GM12873 (cell line): ENCODE measurements at regions not wholly inside any gene's neighbourhood (a gene's known extent, or its start where the extent isn't known, plus 50 kb on each side); places are given as distances from the start of the nearest gene placed in this dataset.

Experiments
- TF ChIP-seq, protein P1 (sequence below): IDR thresholded peaks from 2 replicates; pipeline ENCODE4 v1.5.1; 2012; ENCODE audit warnings: low read depth, mild to moderate bottlenecking, moderate library complexity, low read length, control low read depth; ENCODE audit not compliant: insufficient read depth; ENCODE audit errors: missing control alignments

DNA sequence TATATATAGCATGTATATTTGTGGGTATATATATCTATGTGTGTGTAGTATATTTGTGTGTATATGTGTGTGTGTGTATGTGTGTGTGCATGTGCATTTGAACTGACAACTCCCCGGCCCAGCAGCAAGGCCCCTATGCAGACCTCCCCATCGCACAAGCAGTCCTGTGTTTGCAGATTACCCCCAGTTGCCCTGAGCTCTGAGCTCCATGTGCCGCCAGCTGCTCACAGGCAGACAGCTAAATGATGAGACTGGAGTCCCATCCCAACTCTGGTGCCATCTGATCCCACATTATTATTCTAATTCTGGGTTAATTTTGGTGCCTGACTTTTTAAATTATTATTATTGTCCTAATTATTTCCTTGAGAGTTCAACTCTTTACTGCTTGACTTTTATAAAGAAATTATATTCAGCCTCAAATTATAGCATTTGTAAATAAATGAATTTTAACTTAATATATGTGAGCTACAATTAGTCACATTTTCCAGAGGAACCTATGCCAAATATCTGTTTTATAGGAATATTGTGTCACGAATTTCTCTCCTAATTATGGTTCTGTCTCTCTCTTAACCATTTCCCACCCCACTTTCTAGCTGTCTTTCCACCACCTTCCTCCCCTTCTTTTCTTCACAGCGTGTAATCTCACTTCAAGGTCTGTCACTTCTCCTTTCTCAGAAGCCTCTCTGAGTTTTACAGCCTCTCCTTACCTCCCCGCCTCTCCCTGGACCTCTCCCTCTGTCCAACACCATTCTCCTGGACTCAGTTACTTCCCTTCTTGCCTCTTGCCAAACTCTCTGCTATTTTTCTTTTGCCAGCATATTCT, 90.6 kb upstream of the SYNDIG1 start:
- TF ChIP-seq, protein P1, sequence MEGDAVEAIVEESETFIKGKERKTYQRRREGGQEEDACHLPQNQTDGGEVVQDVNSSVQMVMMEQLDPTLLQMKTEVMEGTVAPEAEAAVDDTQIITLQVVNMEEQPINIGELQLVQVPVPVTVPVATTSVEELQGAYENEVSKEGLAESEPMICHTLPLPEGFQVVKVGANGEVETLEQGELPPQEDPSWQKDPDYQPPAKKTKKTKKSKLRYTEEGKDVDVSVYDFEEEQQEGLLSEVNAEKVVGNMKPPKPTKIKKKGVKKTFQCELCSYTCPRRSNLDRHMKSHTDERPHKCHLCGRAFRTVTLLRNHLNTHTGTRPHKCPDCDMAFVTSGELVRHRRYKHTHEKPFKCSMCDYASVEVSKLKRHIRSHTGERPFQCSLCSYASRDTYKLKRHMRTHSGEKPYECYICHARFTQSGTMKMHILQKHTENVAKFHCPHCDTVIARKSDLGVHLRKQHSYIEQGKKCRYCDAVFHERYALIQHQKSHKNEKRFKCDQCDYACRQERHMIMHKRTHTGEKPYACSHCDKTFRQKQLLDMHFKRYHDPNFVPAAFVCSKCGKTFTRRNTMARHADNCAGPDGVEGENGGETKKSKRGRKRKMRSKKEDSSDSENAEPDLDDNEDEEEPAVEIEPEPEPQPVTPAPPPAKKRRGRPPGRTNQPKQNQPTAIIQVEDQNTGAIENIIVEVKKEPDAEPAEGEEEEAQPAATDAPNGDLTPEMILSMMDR = no peak

DNA sequence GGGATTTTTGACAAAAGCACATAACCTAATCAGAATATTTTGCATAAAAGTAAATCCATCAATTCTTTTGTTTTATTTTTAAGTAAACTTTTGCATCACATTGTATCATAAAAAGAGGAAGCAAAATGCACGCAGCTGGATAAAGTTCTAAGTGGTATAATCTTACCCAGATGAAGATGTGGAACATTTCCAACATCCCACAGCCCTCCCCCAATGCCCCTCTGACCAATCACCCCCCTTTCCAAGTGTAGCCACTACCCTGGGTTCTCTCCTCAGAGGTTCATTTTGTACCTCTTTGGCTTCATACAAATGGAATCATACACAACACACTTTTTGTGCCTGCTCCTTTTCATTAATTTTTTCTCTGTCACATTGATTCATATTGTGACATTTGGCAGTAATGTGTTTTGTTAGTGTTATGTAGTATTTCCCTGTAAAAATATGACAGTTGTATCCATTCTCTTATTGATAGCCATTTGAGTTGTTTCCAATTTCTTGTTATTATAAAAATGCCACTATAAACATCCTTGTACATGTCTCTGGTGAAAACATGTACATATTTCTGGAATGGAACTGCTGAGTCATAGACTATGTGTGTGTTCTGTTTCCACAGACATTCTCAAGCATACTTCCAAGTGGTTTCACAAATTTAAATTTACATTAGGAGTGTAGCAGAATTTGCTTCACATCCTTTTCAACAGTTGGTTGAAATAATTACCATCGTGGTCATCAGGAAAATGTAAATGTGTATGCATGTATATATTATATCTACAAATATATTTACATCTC, 92.9 kb upstream of the SYNDIG1 start:
- TF ChIP-seq, protein P1 = no peak

DNA sequence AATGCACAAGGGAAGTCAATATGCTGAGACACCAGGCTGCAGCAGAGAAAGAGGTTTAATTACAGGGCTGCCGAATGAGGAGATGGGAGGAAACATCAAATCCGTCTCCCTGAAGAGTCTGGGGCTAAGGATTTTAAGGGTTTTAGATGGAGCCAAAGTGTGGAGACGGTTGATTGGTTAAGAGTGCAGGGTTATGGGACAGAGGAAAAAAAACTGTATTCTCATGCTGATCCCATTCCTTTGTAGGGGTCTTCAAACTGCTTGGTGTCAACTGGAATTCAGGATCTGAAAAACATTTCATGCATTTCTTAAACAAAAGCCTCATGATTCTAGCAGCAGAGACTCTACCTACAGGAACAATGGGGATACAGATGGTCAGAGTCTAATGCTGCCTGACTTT, 96.1 kb upstream of the SYNDIG1 start:
- TF ChIP-seq, protein P1 = no peak

DNA sequence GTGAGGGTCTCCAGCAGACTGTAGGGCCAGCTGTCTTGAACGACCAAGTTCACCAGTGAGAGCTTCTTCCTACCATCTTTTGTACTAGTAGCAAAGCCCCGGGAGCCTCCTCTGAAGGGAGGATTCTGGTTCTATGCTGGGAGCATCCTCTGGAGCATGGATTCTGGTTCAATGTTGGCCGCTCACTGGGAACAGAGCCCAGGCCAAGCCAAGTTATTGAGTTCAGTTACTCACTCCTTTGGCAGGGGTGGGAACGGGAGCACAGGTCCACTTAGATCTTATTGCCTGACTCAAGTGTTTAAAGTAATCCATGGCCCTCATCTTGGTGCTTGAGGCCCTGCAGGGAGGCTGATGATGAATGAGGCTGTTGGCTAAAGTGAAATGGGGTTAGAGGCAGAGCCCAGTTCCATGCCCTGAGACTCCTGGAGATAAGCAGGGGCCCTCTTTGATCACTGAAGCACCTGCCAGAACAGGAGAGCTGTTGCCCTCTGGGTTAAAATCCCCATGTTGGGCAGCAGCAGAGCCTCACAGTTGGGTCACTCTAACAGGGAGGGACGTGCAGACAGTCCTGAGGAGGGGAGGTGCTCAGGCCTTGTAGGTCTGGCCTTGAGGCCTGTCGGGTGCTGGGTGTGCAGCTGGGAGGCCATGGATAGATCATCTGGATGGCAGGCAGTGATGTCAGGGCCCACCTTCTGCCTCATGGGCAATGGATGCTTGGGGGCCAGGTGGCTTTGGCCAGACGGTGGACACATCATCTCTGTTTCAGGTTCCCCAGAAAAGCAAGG, 98.3 kb upstream of the SYNDIG1 start:
- TF ChIP-seq, protein P1 = no peak

DNA sequence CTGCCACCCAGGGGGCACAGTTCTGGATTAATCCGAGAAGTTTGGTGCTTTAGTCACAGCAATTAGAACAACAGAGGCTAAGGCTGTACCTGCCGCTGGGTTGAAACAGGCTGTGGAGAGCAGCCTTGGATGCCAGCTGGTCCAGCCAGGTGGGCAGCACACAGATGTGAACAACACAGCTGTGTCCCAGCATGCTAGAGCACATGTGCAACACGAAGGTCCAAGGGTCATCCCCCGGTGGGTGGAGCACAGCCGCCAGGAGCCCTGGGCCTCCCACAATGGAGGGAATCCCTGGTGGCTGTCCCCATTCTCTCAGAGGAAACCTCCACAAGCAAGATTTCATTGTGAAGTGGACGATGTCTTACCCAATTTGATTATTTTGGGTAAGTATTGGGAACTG, 99.2 kb upstream of the SYNDIG1 start:
- TF ChIP-seq, protein P1 = no peak

DNA sequence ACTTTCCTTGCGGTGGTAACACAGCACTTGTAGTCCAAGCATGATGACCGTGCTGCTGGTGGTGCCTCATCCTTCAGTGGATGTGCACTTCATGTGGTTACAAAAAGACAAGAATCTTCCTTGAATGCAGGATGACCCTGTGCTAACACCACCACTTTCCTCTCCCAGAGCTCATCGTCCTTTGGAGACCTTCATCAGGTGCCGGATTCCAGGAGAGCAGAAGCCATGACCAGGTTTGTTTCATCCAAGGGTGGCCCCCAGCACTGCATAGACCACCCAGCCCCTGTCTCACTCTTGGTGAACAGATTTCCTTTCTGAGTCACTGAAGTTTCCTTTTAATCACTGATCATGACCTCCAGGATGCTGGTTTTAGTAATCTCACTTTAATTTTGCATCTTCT, 101.2 kb upstream of the SYNDIG1 start:
- TF ChIP-seq, protein P1 = no peak
